SK-N-SH treated with all-trans-retinoic acid at 6 μM for 48 hours (cell line): ENCODE measurements at regions not wholly inside any gene's neighbourhood (a gene's known extent, or its start where the extent isn't known, plus 50 kb on each side); places are given as distances from the start of the nearest gene placed in this dataset.

ENCODE experiments used
- ATAC-seq: fragments of 200-7000 bp; cut with Tn5 transposase; 3 replicates; pipeline ENCODE4 v1.9.1; 2020; ENCODE audit warnings: mild to moderate bottlenecking, moderate library complexity
- ARNTL ChIP-seq: fragments of 450-650 bp; formaldehyde crosslinking; IDR thresholded peaks from 2 replicates; pipeline ENCODE4 v1.5.0; 2020; ENCODE audit warnings: low read depth, mild to moderate bottlenecking, moderate library complexity, borderline replicate concordance
- BACH2 ChIP-seq: fragments of 250-450 bp; sonication (Bioruptor Pico); IDR thresholded peaks from 2 replicates; pipeline ENCODE4 v1.9.0; 2021; ENCODE audit warnings: mild to moderate bottlenecking, borderline replicate concordance
- CREB5 ChIP-seq: fragments of 250-450 bp; sonication (Bioruptor Pico); IDR thresholded peaks from 2 replicates; pipeline ENCODE4 v1.5.1; 2020; ENCODE audit warnings: low read depth, mild to moderate bottlenecking, moderate library complexity
- CSDC2 ChIP-seq: fragments of 250-450 bp; sonication (Bioruptor Pico); IDR thresholded peaks from 2 replicates; pipeline ENCODE4 v1.5.0; 2020; ENCODE audit warnings: mild to moderate bottlenecking, moderate library complexity
- ESRRG ChIP-seq: fragments of 250-450 bp; sonication (Bioruptor Pico); IDR thresholded peaks from 2 replicates; pipeline ENCODE4 v1.6.1; 2021; ENCODE audit warnings: mild to moderate bottlenecking
- GLIS3 ChIP-seq: fragments of 250-450 bp; sonication (Bioruptor Pico); IDR thresholded peaks from 2 replicates; pipeline ENCODE4 v1.5.0; 2020; ENCODE audit warnings: mild to moderate bottlenecking, moderate library complexity
- ISL1 ChIP-seq: fragments of 250-450 bp; sonication (Bioruptor Pico); IDR thresholded peaks from 2 replicates; pipeline ENCODE4 v2.1.2; 2022; ENCODE audit warnings: mild to moderate bottlenecking, moderate library complexity
- OSR1 ChIP-seq: fragments of 250-450 bp; sonication (Bioruptor Pico); IDR thresholded peaks from 2 replicates; pipeline ENCODE4 v1.8.0; 2022; ENCODE audit warnings: moderate library complexity, mild to moderate bottlenecking, inconsistent platforms
- POU6F1 ChIP-seq: fragments of 250-450 bp; sonication (Bioruptor Pico); IDR thresholded peaks from 2 replicates; pipeline ENCODE4 v1.8.0; 2021; ENCODE audit warnings: low read depth, mild to moderate bottlenecking, moderate library complexity, borderline replicate concordance
- PPARA ChIP-seq: fragments of 250-450 bp; sonication (Bioruptor Pico); IDR thresholded peaks from 2 replicates; pipeline ENCODE4 v1.5.0; 2020; ENCODE audit warnings: mild to moderate bottlenecking, borderline replicate concordance
- RARB ChIP-seq: fragments of 250-450 bp; sonication (Bioruptor Pico); IDR thresholded peaks from 2 replicates; pipeline ENCODE4 v1.8.0; 2021; ENCODE audit warnings: mild to moderate bottlenecking, moderate library complexity
- SNAI2 ChIP-seq: fragments of 250-450 bp; sonication (Bioruptor Pico); IDR thresholded peaks from 2 replicates; pipeline ENCODE4 v1.5.0; 2020; ENCODE audit warnings: mild to moderate bottlenecking, moderate library complexity
- TOX ChIP-seq: fragments of 250-450 bp; sonication (Bioruptor Pico); IDR thresholded peaks from 2 replicates; pipeline ENCODE4 v1.8.0; 2021; ENCODE audit warnings: mild to moderate bottlenecking, moderate library complexity, borderline replicate concordance
- TSHZ2 ChIP-seq: fragments of 250-450 bp; sonication (Bioruptor Pico); IDR thresholded peaks from 2 replicates; pipeline ENCODE4 v1.5.0; 2020; ENCODE audit warnings: mild to moderate bottlenecking, moderate library complexity
- ZC3H10 ChIP-seq: fragments of 250-450 bp; sonication (Bioruptor Pico); IDR thresholded peaks from 2 replicates; pipeline ENCODE4 v1.5.1; 2021; ENCODE audit warnings: mild to moderate bottlenecking, moderate library complexity
- ZFP3 ChIP-seq: fragments of 250-450 bp; sonication (Bioruptor Pico); IDR thresholded peaks from 2 replicates; pipeline ENCODE4 v1.5.0; 2020; ENCODE audit warnings: mild to moderate bottlenecking, moderate library complexity
- ZFP30 ChIP-seq: fragments of 450-650 bp; formaldehyde crosslinking; IDR thresholded peaks from 2 replicates; pipeline ENCODE4 v1.5.0; 2022; ENCODE audit warnings: mild to moderate bottlenecking, moderate library complexity
- ZNF565 ChIP-seq: fragments of 450-650 bp; formaldehyde crosslinking; conservative IDR thresholded peaks from 2 replicates; pipeline ENCODE4 v1.5.0; 2020; ENCODE audit warnings: low read depth, mild to moderate bottlenecking, moderate library complexity
- ZNF70 ChIP-seq: fragments of 450-650 bp; formaldehyde crosslinking; IDR thresholded peaks from 2 replicates; pipeline ENCODE4 v1.5.0; 2020; ENCODE audit warnings: mild to moderate bottlenecking, moderate library complexity
- ZNF8 ChIP-seq: fragments of 450-650 bp; formaldehyde crosslinking; IDR thresholded peaks from 2 replicates; pipeline ENCODE4 v1.5.0; 2020; ENCODE audit warnings: mild to moderate bottlenecking, moderate library complexity
- TF ChIP-seq, protein P1 (sequence below): fragments of 250-450 bp; sonication (Bioruptor Pico); IDR thresholded peaks from 2 replicates; pipeline ENCODE4 v1.8.0; 2020; ENCODE audit warnings: mild to moderate bottlenecking, moderate library complexity, borderline replicate concordance
- TF ChIP-seq, protein P2 (sequence below): fragments of 250-450 bp; sonication (Bioruptor Pico); IDR thresholded peaks from 2 replicates; pipeline ENCODE4 v1.5.1; 2021; ENCODE audit warnings: mild to moderate bottlenecking, moderate library complexity

DNA sequence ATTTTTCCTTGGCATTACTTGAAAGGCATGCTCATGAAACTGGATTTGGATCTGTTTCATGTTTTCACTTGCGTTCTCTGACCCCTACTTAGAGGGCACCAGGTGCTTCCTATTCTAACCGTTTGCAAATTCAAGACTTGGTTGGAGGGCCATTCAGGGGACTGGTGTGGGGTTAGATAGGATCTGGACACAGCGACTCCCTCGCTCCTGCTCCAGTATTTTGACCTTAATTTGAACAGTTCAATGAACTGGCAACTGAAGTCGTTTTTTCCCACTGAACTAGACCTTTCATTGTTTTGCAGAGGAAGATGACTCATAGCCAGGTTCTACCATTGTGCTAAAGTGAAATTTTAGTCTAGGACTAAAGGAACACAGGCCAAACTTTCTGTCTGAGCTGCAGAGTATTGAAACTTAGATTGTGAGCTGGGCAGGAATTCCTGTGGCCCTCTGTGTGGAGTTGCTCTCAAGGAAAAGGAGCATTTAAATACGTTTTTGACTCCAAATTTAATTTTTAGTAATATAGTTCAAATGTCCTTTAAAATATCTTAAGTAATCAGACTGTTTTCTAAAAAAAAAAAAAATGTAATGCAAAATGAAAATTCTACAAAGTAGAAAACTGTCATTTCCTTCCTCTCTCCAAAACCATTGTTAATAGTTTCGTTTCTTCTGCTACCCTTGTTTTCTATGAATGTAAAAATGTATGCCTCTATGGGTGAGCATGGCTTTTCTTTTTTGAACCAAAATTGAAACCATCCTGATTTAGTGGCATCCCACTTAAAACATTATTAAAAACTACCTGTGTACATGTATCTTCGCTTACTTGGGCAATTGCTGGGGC, 64.8 kb downstream of the UTRN start (continued):
- TF ChIP-seq POU6F1 (CRISPR knock-in tag) (no peak), OSR1 (no peak), GLIS3 (CRISPR knock-in tag) (no peak)
- TF ChIP-seq, all 23 proteins: peak for 0

DNA sequence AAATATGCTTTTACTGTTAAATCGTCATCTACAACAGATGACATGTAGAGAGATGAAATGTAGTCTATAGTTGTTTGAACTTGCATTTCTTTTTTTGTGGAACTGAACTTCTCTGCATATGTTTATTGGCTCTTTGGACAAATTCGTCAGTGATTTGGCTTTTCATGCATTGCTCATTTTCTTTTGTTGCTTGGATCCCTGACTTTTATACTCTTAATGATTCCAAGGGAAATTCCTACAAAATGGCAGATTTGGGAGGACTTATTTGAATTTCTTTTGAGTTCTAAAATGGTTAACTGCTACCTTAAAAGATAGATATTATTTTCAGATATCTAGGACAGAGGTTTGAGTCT, 65.4 kb downstream of the UTRN start:
- TF ChIP-seq GLIS3 (CRISPR knock-in tag) (no peak), ZNF565 (CRISPR knock-in tag) (no peak), ZNF8 (CRISPR knock-in tag) (no peak), PPARA (CRISPR knock-in tag) (no peak), ZC3H10 (CRISPR knock-in tag) (no peak)
- TF ChIP-seq, protein P1, sequence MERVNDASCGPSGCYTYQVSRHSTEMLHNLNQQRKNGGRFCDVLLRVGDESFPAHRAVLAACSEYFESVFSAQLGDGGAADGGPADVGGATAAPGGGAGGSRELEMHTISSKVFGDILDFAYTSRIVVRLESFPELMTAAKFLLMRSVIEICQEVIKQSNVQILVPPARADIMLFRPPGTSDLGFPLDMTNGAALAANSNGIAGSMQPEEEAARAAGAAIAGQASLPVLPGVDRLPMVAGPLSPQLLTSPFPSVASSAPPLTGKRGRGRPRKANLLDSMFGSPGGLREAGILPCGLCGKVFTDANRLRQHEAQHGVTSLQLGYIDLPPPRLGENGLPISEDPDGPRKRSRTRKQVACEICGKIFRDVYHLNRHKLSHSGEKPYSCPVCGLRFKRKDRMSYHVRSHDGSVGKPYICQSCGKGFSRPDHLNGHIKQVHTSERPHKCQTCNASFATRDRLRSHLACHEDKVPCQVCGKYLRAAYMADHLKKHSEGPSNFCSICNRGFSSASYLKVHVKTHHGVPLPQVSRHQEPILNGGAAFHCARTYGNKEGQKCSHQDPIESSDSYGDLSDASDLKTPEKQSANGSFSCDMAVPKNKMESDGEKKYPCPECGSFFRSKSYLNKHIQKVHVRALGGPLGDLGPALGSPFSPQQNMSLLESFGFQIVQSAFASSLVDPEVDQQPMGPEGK, result no peak
- TF ChIP-seq, all 23 proteins: peak for 0
- ATAC-seq, result no peak

- ATAC-seq, result no peak; the same call in 2 of the 3 replicates
- TF ChIP-seq ZFP30 (CRISPR knock-in tag) (no peak), RARB (CRISPR knock-in tag) (no peak), ESRRG (CRISPR knock-in tag) (no peak), OSR1 (no peak), CSDC2 (CRISPR knock-in tag) (no peak), CREB5 (CRISPR knock-in tag) (no peak), ISL1 (CRISPR knock-in tag) (no peak), TOX (CRISPR knock-in tag) (no peak), TSHZ2 (no peak), ZNF565 (CRISPR knock-in tag) (no peak), SNAI2 (no peak), ZFP3 (no peak), BACH2 (no peak), ZNF70 (no peak), PPARA (CRISPR knock-in tag) (no peak), ZC3H10 (CRISPR knock-in tag) (no peak), ZNF8 (CRISPR knock-in tag) (no peak), ARNTL (CRISPR knock-in tag) (no peak)
- TF ChIP-seq, protein P1, result no peak
- TF ChIP-seq, protein P2, sequence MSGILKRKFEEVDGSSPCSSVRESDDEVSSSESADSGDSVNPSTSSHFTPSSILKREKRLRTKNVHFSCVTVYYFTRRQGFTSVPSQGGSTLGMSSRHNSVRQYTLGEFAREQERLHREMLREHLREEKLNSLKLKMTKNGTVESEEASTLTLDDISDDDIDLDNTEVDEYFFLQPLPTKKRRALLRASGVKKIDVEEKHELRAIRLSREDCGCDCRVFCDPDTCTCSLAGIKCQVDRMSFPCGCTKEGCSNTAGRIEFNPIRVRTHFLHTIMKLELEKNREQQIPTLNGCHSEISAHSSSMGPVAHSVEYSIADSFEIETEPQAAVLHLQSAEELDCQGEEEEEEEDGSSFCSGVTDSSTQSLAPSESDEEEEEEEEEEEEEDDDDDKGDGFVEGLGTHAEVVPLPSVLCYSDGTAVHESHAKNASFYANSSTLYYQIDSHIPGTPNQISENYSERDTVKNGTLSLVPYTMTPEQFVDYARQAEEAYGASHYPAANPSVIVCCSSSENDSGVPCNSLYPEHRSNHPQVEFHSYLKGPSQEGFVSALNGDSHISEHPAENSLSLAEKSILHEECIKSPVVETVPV (CRISPR knock-in tag), result no peak
- TF ChIP-seq, all 23 proteins: peak for 0
Observed at GRCh38 chr6:144351379-144352127, 66.4 kb downstream of the UTRN start.
